Activated T-cell treated with anti-CD3 and anti-CD28 coated beads, Interleukin-2, amount 50 U/mL, for 4 hours (primary cell): ENCODE measurements at regions not wholly inside any gene's neighbourhood (a gene's known extent, or its start where the extent isn't known, plus 50 kb on each side); places are given as distances from the start of the nearest gene placed in this dataset.
"Not testable (repeated sequence)": the region's sequence is repeated elsewhere in the genome, so short reads cannot be mapped to it uniquely, and the experiment has no call there.

Experiments
- ATAC-seq, 2 donors: fragments of 200-7000 bp; cut with Tn5 transposase; one replicate each; pipeline ENCODE4 v1.10.0; 2021
- DNase-seq: peaks from one replicate; pipeline ENCODE4 v3.0.0-alpha.2; 2020
- H3K27me3 Mint-ChIP-seq: one replicate; pipeline ENCODE4 v1.8.0; 2021; ENCODE audit warnings: low read depth, mixed read lengths
- H3K36me3 Mint-ChIP-seq: one replicate; pipeline ENCODE4 v1.8.0; 2022; ENCODE audit warnings: mixed read lengths; ENCODE audit not compliant: insufficient read depth
- H3K4me1 Mint-ChIP-seq: one replicate; pipeline ENCODE4 v1.8.0; 2021; ENCODE audit warnings: low read depth, mixed read lengths
- H3K4me3 Mint-ChIP-seq: one replicate; pipeline ENCODE4 v1.8.0; 2021; ENCODE audit warnings: mild to moderate bottlenecking, moderate library complexity, mixed read lengths
- H3K9me3 Mint-ChIP-seq: one replicate; pipeline ENCODE4 v1.8.0; 2021; ENCODE audit warnings: mixed read lengths

DNA sequence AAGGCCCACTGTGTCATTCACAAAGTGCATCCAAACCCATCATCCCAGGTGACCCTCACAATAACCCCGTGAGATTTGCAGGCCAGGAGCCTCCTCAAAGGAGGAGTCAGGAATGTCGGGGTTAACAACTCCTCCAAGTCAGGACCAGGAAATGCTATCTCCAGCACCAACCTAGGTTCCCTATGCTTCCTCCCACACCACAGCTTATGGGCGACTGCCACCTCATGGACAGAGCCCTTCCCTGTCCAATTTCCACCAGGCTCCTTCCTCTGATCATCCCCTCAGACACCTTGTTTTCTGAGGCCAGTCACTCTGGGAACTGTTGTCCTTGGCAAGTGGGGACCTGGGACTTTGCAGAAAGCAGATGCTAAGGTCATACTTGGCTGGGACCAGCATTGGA is 77.8 kb downstream of the LIMS3 start:
- ATAC-seq: not testable (repeated sequence)

DNA sequence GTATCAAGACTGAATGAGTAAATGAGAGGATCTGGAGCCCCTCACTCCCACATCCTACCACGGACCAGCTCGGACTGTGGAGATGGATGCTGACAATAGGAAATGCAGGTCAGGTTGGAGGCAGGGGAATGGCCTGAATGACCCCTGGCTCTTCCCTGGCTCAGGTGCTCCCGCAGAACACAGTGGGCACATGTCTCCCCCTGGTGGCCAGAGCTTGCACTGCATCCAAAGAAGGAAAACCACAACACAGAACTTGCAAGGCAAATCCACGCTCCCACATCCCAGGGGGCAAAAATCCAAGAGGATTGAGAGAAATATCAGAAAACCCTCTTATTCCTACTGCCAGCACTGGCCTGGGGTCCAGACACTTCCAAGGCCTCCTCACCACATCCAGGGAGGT is 82.3 kb downstream of the LIMS3 start:
- not testable (repeated sequence) for DNase-seq, H3K9me3 Mint-ChIP-seq, H3K4me3 Mint-ChIP-seq, H3K4me1 Mint-ChIP-seq, H3K36me3 Mint-ChIP-seq, H3K27me3 Mint-ChIP-seq
- peak in 1 of 2 donors; percentile 38 for ATAC-seq

More for the DNA sequence above, 77.8 kb downstream of the LIMS3 start:
- not testable (repeated sequence) for H3K4me3 Mint-ChIP-seq, H3K36me3 Mint-ChIP-seq, DNase-seq, H3K27me3 Mint-ChIP-seq, H3K9me3 Mint-ChIP-seq, H3K4me1 Mint-ChIP-seq

DNA sequence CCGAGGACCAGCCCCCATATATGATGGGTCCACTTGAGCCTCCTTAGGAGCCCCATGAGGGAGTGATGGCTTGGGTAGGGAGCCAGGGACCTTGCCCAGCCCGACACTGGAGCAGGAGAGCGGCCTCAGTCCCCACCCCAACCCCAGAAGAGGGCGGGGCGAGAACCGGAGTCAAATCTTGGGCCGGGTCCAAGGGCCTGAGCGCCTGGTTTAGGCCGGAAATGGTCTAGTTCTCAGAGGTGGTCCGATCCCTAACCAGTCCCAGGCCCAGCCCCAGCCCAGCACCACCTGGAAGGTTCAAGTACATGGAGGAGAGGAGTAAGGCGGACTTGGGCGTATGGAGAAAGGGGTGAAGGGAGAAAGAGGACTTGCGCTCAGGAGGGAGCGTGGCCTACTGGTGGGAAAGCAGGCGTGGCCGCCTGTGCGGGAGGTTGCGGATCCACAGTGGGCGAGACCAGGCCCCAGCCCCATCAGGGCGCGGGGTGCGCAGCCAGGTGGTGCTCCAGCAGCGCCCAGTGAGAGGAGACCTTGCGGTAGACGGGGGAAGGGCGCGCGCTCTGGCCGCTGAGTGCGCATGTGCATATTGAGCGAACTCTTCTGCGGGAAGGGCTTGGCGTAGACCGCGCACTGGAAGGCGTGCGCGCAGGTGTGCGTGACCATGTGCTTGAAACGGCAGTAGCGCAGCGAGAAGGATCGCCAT is 88.1 kb downstream of the LIMS3 start:
- H3K9me3 Mint-ChIP-seq, H3K27me3 Mint-ChIP-seq, H3K4me1 Mint-ChIP-seq, H3K4me3 Mint-ChIP-seq, H3K36me3 Mint-ChIP-seq, DNase-seq: not testable (repeated sequence)
- peak; percentile 60 to 63 for ATAC-seq

DNA sequence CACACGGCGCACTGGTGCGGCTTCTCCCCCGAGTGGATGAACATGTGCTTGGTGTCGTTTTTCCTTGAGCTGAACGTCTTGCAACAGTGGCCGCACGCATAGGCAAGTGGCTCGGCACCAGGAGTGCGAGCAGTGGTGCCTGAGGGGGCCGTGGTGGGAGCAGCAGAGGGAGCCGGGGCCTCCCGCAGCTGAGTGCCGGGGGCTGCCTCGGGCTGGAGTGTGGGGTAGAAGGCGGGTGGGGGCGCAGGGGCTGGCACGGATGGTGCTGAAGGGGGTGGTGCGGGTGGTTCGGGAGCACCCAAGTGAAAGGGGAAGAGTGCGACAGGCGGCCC is 88.6 kb downstream of the LIMS3 start:
- peak; percentile 17 to 27 for ATAC-seq
- not testable (repeated sequence) for H3K36me3 Mint-ChIP-seq, DNase-seq, H3K27me3 Mint-ChIP-seq, H3K4me1 Mint-ChIP-seq, H3K9me3 Mint-ChIP-seq, H3K4me3 Mint-ChIP-seq

DNA sequence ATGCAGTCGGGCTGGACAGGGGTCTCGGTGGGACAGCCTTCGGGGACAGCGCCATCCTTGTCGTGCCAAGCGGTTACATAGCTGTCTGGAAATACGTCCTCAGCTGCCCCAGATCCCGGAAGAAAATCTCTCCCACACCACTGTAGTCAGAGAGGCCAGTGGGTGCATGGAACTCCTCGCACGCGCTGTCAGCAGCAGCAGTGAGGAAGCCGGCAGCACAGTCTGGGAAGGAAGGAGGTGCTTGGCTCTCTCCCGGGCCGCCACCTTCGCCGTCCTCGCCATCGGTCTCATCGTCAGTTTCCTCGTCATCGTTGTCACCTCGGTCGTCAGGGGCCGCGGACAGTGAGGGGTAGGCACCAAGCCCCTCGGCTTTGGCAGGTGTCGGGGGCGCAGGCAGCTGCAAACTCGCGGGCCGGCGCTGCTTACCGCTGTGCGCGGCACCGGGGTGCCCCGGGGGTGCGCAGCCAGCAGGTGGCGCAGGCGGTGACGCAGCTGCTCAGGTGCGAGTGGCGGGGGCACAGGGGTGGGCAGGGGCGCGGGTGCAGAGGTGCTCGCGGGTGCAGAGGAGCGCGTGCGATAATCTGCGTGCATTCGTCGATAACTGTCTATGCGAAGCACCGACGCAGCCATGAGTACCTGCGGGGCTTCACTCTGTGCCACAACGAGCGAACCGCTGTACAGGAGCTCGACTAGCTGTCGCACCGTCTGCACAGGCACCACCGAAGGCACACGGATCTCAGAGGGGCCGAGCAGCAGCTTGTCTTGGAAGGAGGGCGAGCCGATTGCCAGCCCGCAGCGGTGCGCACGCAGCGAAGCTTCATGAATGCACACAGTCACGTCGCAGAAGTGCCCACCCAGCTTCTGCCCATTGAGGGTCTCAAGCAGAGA is 89.2 kb downstream of the LIMS3 start:
- DNase-seq, H3K4me1 Mint-ChIP-seq, H3K4me3 Mint-ChIP-seq, H3K27me3 Mint-ChIP-seq, H3K9me3 Mint-ChIP-seq, H3K36me3 Mint-ChIP-seq: not testable (repeated sequence)
- peak; percentile 84 to 85 for ATAC-seq

DNA sequence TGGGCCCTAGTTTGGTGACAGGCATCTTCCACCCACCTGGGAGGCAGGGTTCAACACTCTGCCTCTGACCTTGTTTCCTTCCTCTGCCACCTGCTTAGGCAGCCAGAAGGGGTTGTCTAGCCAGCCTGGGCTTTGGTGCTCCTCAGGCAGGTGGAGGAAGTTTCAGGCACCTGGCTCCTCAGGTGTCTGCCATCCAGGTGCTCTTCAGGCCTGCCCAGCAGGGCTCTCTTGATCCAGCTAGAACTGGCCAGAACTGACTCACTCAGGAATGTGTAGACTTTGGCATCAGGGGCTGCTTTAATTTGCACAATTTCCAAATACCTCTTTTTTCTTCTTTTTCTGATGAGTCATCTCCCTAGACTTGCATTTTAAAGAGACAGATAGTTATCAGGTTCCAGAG is 100.9 kb downstream of the LIMS3 start:
- not testable (repeated sequence) for H3K36me3 Mint-ChIP-seq, H3K9me3 Mint-ChIP-seq, DNase-seq, H3K4me3 Mint-ChIP-seq, H3K27me3 Mint-ChIP-seq, ATAC-seq, H3K4me1 Mint-ChIP-seq

DNA sequence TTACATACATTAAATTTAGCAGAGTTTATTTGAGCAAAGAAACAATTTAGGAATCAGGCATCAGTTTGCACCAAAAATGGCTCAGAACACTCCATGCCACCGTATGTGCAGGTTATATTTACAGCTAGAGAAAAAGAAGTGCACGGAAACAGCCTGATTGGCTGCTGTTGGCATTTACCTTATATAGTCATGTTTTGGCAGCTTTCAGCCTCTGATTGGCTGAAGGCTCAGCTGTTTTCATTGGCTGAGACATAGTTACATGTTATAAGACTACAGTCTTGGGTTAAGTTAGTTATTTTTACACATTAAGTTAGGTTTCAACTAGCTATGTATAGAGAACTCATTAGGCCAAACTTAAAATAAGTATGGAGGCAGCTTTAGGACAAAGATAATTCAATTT is 104.0 kb downstream of the LIMS3 start:
- H3K9me3 Mint-ChIP-seq, H3K4me1 Mint-ChIP-seq, DNase-seq, H3K27me3 Mint-ChIP-seq, ATAC-seq, H3K4me3 Mint-ChIP-seq, H3K36me3 Mint-ChIP-seq: not testable (repeated sequence)

DNA sequence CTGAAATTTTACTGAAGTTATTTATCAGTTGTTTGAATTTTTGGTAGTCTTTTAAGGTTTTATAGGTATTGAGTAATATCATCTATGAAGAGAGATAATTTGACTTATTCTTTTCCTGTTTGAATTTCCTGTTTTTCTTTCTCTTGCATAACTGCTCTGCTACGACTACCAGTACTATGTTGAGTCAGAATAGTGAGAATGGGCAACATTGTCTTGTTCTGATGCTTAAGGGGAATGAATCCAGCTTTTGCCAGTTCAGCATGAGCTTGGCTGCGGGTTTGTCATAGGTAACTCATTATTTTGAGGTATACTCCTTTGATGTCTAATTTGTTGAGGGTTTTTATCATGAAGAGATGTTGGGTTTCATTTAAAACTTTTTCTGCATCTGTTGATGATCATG is 102.2 kb downstream of the MALL start:
- ATAC-seq, H3K4me3 Mint-ChIP-seq, H3K9me3 Mint-ChIP-seq, H3K27me3 Mint-ChIP-seq, H3K4me1 Mint-ChIP-seq, H3K36me3 Mint-ChIP-seq, DNase-seq: not testable (repeated sequence)

DNA sequence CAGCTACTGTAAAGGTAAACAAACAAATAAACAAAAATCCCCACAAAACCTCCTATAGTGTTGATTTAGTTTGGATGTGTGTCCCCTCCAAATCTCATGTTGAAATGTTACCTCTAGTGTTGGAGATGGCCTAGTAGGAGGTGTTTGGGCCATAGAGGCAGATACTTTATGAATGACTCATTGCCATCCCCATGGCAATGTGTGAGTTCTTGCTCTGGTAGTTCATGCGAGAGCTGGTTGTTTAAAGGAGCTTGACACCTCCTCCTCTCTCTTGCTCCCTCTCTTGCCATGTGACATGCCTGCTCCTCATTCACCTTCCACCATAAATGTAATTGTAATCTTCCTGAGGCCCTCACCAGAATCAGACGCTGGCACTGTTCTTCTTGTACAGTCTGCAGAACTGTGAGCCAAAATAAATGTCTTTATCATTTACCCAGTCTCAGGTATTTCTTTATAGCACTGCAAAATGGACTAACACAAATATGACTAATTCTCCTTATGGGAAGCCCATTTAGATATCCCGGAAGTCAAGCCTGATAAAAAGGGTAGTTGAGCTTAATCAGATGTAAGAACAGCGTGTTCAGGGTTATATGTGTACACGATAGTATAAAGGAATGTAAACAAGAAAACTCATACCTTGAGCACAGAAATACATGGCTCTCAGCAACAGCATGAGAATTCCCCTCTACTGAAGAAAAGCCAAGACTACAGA is 99.1 kb downstream of the MALL start:
- not testable (repeated sequence) for H3K36me3 Mint-ChIP-seq, H3K27me3 Mint-ChIP-seq, DNase-seq, H3K9me3 Mint-ChIP-seq, ATAC-seq, H3K4me1 Mint-ChIP-seq, H3K4me3 Mint-ChIP-seq

DNA sequence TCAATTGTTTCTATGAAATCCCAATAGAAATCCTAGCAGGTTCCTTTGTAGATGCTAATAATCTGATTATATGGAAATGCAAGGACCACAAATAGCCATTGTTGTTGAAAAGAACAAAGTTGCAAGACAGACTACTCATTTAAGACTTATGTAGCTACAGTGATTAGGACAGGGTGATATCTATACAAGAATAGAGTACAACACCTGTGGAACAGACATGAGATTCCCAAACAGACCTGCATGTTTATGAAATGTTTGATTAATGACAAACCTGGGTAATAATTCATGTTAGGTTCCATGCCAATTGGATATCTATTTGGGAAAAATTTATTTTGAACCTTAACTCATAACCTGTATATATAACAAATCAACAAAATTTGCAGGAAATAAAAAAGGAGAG is 95.4 kb downstream of the MALL start:
- H3K4me1 Mint-ChIP-seq, H3K36me3 Mint-ChIP-seq, DNase-seq, H3K27me3 Mint-ChIP-seq, H3K4me3 Mint-ChIP-seq, H3K9me3 Mint-ChIP-seq, ATAC-seq: not testable (repeated sequence)

DNA sequence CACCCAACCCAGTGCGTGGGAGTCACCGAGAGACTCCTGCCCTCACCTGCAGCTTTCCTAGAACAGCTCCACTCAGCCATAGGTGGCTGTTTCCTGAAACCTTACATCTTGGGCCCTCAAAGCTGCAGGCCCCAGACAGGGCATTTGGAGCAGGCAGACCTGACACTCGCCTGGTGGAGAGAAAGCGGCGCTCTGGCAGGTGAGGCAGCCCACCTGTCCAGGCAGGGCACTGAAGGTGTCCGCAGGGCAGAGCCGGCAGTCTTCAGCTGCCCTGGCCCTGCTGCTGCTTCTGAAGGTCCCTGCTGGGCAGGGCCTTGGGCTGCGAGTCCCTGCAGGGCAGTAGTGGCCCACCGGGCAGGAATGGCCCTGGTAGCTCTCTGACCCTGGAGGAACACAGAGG is 93.3 kb downstream of the MALL start:
- not testable (repeated sequence) for H3K27me3 Mint-ChIP-seq, H3K4me1 Mint-ChIP-seq, H3K36me3 Mint-ChIP-seq, ATAC-seq, DNase-seq, H3K9me3 Mint-ChIP-seq, H3K4me3 Mint-ChIP-seq

DNA sequence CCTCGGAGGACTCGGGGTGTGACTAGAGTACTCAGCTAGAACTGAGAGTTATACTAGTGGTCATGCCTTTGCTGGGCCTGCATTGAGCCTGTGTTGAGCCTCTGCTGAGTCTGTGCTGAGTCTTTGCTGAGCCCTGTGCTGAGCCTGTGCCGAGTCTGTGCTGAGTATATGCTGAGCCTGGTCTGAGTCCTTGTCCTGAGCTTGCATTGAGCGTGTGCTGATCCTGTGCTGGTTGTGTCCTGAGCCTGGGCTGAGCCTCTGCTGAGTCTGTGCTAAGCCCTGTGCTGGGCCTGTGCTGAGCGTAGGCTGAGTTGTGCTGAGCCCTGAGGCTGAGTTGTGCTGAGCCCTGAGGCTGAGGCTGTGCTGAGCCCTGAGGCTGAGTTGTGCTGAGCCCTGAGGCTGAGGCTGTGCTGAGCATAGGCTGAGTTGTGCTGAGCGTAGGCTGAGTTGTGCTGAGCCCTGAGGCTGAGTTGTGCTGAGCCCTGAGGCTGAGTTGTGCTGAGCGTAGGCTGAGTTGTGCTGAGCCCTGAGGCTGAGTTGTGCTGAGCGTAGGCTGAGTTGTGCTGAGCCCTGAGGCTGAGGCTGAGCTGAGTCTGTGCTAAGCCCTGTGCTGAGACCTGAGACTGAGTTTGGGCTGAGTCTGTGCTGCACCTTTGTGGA is 89.4 kb downstream of the MALL start:
- H3K36me3 Mint-ChIP-seq, H3K4me3 Mint-ChIP-seq, H3K4me1 Mint-ChIP-seq, H3K9me3 Mint-ChIP-seq, ATAC-seq, H3K27me3 Mint-ChIP-seq, DNase-seq: not testable (repeated sequence)

DNA sequence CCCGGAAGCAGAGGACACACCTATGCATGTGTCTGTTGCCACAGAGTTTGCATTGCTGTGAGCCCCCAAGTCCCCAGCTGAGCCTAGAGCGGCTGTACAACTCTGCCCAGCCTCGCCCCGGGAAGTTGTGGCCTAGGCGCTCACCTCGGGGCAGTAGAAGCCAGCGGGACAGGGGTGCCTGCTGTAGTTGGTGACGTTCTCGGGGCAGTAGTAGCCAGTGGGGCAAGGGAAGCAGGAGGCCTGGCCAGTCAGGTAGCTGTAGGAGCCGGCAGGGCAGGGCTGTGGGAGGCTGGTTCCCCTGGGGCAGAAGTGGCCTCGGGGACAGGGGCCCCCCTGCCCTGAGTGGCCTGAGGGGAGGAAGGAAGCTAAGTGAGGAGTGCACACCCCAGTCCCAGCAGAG is 87.2 kb downstream of the MALL start:
- not testable (repeated sequence) for H3K9me3 Mint-ChIP-seq, ATAC-seq, H3K36me3 Mint-ChIP-seq, H3K27me3 Mint-ChIP-seq, H3K4me1 Mint-ChIP-seq, DNase-seq, H3K4me3 Mint-ChIP-seq

DNA sequence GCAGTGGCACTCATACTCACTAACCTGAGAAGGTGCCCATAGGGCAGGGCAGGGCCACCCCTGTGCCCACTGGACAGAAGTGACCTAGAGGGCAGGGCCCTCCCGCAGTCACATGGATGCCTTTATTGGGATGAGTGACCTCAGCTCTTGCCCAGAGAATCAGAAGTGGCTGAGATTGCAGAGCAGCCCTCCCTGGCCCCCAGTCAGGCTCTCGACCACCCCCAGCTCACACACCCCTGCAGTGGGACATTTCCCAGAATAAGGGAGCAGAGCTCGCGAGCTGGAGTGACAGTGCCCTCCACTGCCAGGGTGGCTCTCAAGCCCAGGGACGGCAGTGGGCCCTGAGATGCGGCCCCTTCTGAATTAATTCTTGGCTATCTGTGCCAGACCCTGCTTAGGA is 84.7 kb downstream of the MALL start:
- H3K4me3 Mint-ChIP-seq, ATAC-seq, H3K36me3 Mint-ChIP-seq, DNase-seq, H3K9me3 Mint-ChIP-seq, H3K27me3 Mint-ChIP-seq, H3K4me1 Mint-ChIP-seq: not testable (repeated sequence)
